PC-9 (cell line): ENCODE measurements at regions not wholly inside any gene's neighbourhood (a gene's known extent, or its start where the extent isn't known, plus 50 kb on each side); places are given as distances from the start of the nearest gene placed in this dataset.
A peak's percentile ranks its signal among the peaks of the same experiment; 100 is the strongest.

ENCODE experiments used
- BruUV-seq: library from RNA; stranded (reverse); fragments of 400-500 nt; replicated peaks from 2 replicates; lab custom pipeline; 2021; lab: Mats Ljungman, UMichigan
- CTCF ChIA-PET: fragments of 300-600 bp; sonication (Branson Sonifier 250); formaldehyde crosslinking; loops from one replicate; lab custom pipeline; 2022; ENCODE audit warnings: antibody characterized with exemption; lab: Charles Lee
- POLR2A ChIA-PET: fragments of 300-600 bp; sonication (Branson Sonifier 250); formaldehyde crosslinking; loops from one replicate; lab custom pipeline; 2022; ENCODE audit warnings: antibody characterized with exemption; ENCODE audit not compliant: unreplicated experiment; lab: Charles Lee
- DNase-seq, 2 experiments: peaks; one replicate each; pipeline versions ENCODE4 v3.0.0 to v3.0.0-alpha.2; 2015 to 2022; ENCODE audit warnings: mixed read lengths in 1 of 2
- H2AFZ ChIP-seq: fragments of 200-600 bp; sonication (generic); 2 replicates; pipeline ENCODE4 v1.8.1; 2017; ENCODE audit warnings: antibody characterized with exemption
- H3F3A ChIP-seq: fragments of 200-600 bp; sonication (generic); 2 replicates; pipeline ENCODE4 v1.8.1; 2017; ENCODE audit warnings: antibody characterized with exemption, mild to moderate bottlenecking, low read depth; ENCODE audit not compliant: insufficient read depth
- H3K27ac ChIP-seq: fragments of 200-600 bp; sonication (generic); 2 replicates; pipeline ENCODE4 v1.6.1; 2016; ENCODE audit warnings: mixed run types
- H3K27me3 ChIP-seq: fragments of 200-600 bp; sonication (generic); 2 replicates; pipeline ENCODE4 v1.6.1; 2016; ENCODE audit warnings: low read depth, mixed run types; ENCODE audit not compliant: insufficient read depth
- H3K36me3 ChIP-seq: fragments of 200-600 bp; sonication (generic); 2 replicates; pipeline ENCODE4 v1.6.1; 2016; ENCODE audit warnings: low read depth, mixed run types
- H3K4me1 ChIP-seq: fragments of 200-600 bp; sonication (generic); replicated peaks from 2 replicates; pipeline ENCODE4 v1.6.1; 2016; ENCODE audit warnings: mixed run types; ENCODE audit not compliant: insufficient read depth
- H3K4me2 ChIP-seq: fragments of 200-600 bp; sonication (generic); 2 replicates; pipeline ENCODE4 v1.6.1; 2017; ENCODE audit warnings: mixed run types
- H3K4me3 ChIP-seq: fragments of 200-600 bp; sonication (generic); 2 replicates; pipeline ENCODE4 v1.6.1; 2016; ENCODE audit warnings: mixed run types
- H3K79me2 ChIP-seq: fragments of 200-600 bp; sonication (generic); 2 replicates; pipeline ENCODE4 v1.6.1; 2017; ENCODE audit warnings: low read depth, mixed run types
- H3K9me2 ChIP-seq: fragments of 200-600 bp; sonication (generic); 2 replicates; pipeline ENCODE4 v1.8.1; 2017; ENCODE audit warnings: mild to moderate bottlenecking; ENCODE audit not compliant: insufficient read depth
- H3K9me3 ChIP-seq: fragments of 200-600 bp; sonication (generic); 2 replicates; pipeline ENCODE4 v1.8.1; 2016; ENCODE audit warnings: low read depth; ENCODE audit not compliant: insufficient read depth
- H4K20me1 ChIP-seq: fragments of 200-600 bp; sonication (generic); 2 replicates; pipeline ENCODE4 v1.8.1; 2017; ENCODE audit not compliant: insufficient read depth
- EZH2 ChIP-seq: fragments of 200-600 bp; sonication (generic); IDR thresholded peaks from 2 replicates; pipeline ENCODE4 v1.8.0; 2017; ENCODE audit warnings: antibody characterized with exemption, low read depth
- intact Hi-C: fragments of 100-400 bp; cut with micrococcal nuclease; formaldehyde crosslinking; loops from one replicate; pipeline ENCODE4 v1.10.0; 2022; ENCODE audit not compliant: unreplicated experiment
- TF ChIP-seq, protein P1 (sequence below): fragments of 200-600 bp; sonication (generic); conservative IDR thresholded peaks from 2 replicates; pipeline ENCODE4 v1.6.1; 2017; ENCODE audit warnings: mixed run types, antibody characterized with exemption, mild to moderate bottlenecking, moderate library complexity

GRCh38 chr1:29555043-29555620, 318.8 kb downstream of the PTPRU start:
- TF ChIP-seq, protein P1, sequence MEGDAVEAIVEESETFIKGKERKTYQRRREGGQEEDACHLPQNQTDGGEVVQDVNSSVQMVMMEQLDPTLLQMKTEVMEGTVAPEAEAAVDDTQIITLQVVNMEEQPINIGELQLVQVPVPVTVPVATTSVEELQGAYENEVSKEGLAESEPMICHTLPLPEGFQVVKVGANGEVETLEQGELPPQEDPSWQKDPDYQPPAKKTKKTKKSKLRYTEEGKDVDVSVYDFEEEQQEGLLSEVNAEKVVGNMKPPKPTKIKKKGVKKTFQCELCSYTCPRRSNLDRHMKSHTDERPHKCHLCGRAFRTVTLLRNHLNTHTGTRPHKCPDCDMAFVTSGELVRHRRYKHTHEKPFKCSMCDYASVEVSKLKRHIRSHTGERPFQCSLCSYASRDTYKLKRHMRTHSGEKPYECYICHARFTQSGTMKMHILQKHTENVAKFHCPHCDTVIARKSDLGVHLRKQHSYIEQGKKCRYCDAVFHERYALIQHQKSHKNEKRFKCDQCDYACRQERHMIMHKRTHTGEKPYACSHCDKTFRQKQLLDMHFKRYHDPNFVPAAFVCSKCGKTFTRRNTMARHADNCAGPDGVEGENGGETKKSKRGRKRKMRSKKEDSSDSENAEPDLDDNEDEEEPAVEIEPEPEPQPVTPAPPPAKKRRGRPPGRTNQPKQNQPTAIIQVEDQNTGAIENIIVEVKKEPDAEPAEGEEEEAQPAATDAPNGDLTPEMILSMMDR = no peak
- TF ChIP-seq EZH2 = no peak
- Histone ChIP-seq H3K36me3 (no peaks in the 10 kb centered on the region), H3K4me3 (no peak overlapping the region), H3K27ac (no peak overlapping the region), H3K4me2 (no peak overlapping the region), H3F3A (peaks cover 15% of the 10 kb centered on the region; the same call in 1 of the 2 replicates), H3K27me3 (no peaks in the 10 kb centered on the region), H3K79me2 (no peaks in the 10 kb centered on the region), H3K4me1 (peaks cover 18% of the 10 kb centered on the region), H4K20me1 (no peaks in the 10 kb centered on the region), H3K9me2 (no peaks in the 10 kb centered on the region), H3K9me3 (no peaks in the 10 kb centered on the region), H2AFZ (no peak overlapping the region)
- intact Hi-C loops = no loop called here
- DNase-seq = no peak
- POLR2A ChIA-PET = no interaction called here
- CTCF ChIA-PET = no interaction called here
- no TSS peak for BruUV-seq

DNA sequence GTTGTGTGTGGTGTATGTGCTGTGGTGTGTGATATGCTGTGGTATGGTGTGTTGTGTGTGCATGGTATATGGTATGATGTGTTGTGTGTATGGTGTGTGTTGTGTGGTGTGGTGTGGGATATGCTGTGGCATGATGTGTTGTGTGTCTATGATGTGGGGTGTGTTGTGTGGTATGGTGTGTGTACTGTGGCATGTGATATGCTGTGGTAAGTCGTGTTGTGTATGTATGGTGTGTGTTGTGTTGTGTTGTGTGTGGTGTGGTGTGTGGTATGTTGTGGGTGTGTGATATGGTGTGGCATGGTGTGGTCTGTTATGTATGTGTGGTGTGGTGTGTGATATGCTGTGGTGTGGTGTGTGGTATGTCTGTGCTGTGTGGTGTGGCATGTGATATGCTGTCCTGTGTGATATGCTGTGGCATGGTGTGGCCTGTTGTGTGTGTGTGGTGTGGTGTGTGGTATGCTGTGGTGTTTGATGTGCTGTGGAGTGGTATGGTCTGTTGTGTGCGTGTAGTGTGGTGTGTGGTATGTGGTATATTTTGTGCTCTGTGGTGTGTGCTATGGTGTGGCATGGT, 318.0 kb downstream of the PTPRU start:
- Histone ChIP-seq H2AFZ (no peak overlapping the region), H3K9me3 (no peaks in the 10 kb centered on the region), H4K20me1 (no peaks in the 10 kb centered on the region), H3K79me2 (no peaks in the 10 kb centered on the region), H3K4me3 (no peak overlapping the region), H3F3A (peaks cover 15% of the 10 kb centered on the region; the same call in 1 of the 2 replicates), H3K4me1 (peaks cover 25% of the 10 kb centered on the region), H3K9me2 (no peaks in the 10 kb centered on the region), H3K36me3 (no peaks in the 10 kb centered on the region), H3K27me3 (no peaks in the 10 kb centered on the region), H3K27ac (no peak overlapping the region), H3K4me2 (no peak overlapping the region)
- no peak for DNase-seq
- intact Hi-C loops = loop anchor here (5.0 kb wide), 1 partner anchor 88 kb away; no protein-coding TSS in a partner anchor
- TF ChIP-seq, protein P1 = no peak
- TF ChIP-seq EZH2 = no peak
- ChIA-PET CTCF (no interaction called here), POLR2A (no interaction called here)
- BruUV-seq = no TSS peak

DNA sequence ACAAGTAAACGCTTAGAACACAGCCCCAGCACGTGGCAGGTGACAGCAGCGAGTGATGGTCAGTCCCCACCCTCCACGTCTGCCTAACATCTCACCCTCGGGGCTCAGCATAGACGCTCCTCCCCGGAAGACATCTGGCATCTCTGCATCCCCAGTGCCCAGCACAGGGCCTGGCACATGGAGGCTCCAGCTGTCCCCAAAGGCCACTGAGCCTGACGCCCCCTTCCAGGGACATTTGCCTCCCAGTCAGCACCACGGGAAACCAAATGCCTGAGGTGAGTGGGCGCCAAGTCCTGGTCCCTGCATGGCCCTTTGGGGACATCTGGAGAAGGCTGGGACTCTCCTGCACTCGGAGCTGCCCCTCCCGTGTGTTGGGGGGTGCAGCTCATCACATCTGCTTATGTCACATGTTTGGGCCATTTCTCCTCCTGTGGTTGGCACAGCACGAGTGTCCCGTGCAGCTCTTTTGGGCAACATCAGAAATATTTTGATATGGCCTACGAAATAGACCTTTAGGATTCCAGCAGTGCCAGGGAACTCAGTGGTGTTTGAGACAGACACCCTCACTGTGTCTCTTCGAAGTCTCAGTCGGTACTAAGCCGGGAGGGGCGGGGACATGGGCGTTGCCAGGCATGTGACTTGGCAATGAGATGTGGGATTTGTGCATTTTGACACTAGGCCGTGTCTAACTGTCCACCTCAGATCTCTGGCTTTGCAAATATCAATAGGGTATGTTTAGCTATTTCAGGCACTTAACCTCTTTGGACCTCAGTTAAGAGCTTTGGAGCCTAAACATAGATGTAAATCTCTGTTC, 315.0 kb downstream of the PTPRU start:
- BruUV-seq = no TSS peak
- no peaks in the 10 kb centered on the region for H3K79me2 ChIP-seq
- no peaks in the 10 kb centered on the region for H4K20me1 ChIP-seq
- TF ChIP-seq, protein P1 = no peak
- no peak for TF ChIP-seq EZH2
- H3K27me3 ChIP-seq = no peaks in the 10 kb centered on the region
- peaks cover 15% of the 10 kb centered on the region; the same call in 1 of the 2 replicates for H3F3A ChIP-seq
- H3K9me3 ChIP-seq = no peaks in the 10 kb centered on the region
- peak overlapping the region; percentile 81 for H3K27ac ChIP-seq
- peaks cover 33% of the 10 kb centered on the region for H3K4me1 ChIP-seq
- H2AFZ ChIP-seq = no peak overlapping the region
- H3K36me3 ChIP-seq = no peaks in the 10 kb centered on the region
- ChIA-PET POLR2A (no interaction called here), CTCF (no interaction called here)
- H3K4me3 ChIP-seq = no peak overlapping the region; the same call in 1 of the 2 replicates
- H3K4me2 ChIP-seq = peak overlapping the region; percentile 78
- intact Hi-C loops = loop anchor here (5.0 kb wide), 1 partner anchor 91 kb away; no protein-coding TSS in a partner anchor
- no peak for DNase-seq
- no peaks in the 10 kb centered on the region for H3K9me2 ChIP-seq
